Prostate gland (tissue), 2 donors: ENCODE measurements at regions not wholly inside any gene's neighbourhood (a gene's known extent, or its start where the extent isn't known, plus 50 kb on each side); places are given as distances from the start of the nearest gene placed in this dataset.

ENCODE experiments used
- DNase-seq: peaks from one replicate; pipeline ENCODE4 v3.0.0-alpha.2; 2019; ENCODE audit warnings: low spot score
- H3K27ac ChIP-seq, 2 donors: fragments of 200-600 bp; sonication (generic); 2 replicates each; pipeline ENCODE4 v1.5.1; 2017 to 2019
- H3K27me3 ChIP-seq: fragments of 200-600 bp; sonication (generic); replicated peaks from 2 replicates; pipeline ENCODE4 v1.5.1; 2019; ENCODE audit not compliant: insufficient read depth
- H3K36me3 ChIP-seq, 2 donors: fragments of 200-600 bp; sonication (generic); 1 replicate in 1 of 2; 2 replicates in 1 of 2; pipeline versions ENCODE4 v1.5.1 to v1.8.1; 2017 to 2019
- H3K4me1 ChIP-seq: fragments of 200-600 bp; sonication (generic); replicated peaks from 2 replicates; pipeline ENCODE4 v1.5.1; 2019
- H3K4me3 ChIP-seq, 2 donors: fragments of 200-600 bp; sonication (generic); 2 replicates each; pipeline ENCODE4 v1.5.1; 2017 to 2019
- H3K9me3 ChIP-seq: fragments of 200-600 bp; sonication (generic); 2 replicates; pipeline ENCODE4 v1.5.1; 2017
- POLR2A ChIP-seq: fragments of 450-650 bp; IDR thresholded peaks from one replicate; pipeline ENCODE4 v1.6.1; 2016; ENCODE audit warnings: antibody characterized with exemption, mild to moderate bottlenecking
- POLR2AphosphoS5 ChIP-seq: sonication (generic); formaldehyde crosslinking; IDR thresholded peaks from one replicate; pipeline ENCODE4 v1.6.1; 2017; ENCODE audit warnings: antibody characterized with exemption
- WGBS: methylation state at CpG from one replicate; pipeline ENCODE4 v1.1.5; 2018; 5-methylcytosine and 5-hydroxymethylcytosine counted together
- intact Hi-C: fragments of 100-400 bp; cut with DNase I; formaldehyde crosslinking; loops from one replicate; pipeline ENCODE4 v1.14.2; 2022
- TF ChIP-seq, protein P1 (sequence below), 4 experiments: fragments of 200-600 bp in 2 of 4; fragments of 450-650 bp in 2 of 4; sonication (generic) in 2 of 4; IDR thresholded peaks; 1 replicate in 3 of 4; 2 replicates in 1 of 4; pipeline ENCODE4 v1.5.1; 2016 to 2019; ENCODE audit warnings: antibody characterized with exemption in 4 of 4, mild to moderate bottlenecking in 2 of 4, moderate library complexity in 2 of 4

DNA sequence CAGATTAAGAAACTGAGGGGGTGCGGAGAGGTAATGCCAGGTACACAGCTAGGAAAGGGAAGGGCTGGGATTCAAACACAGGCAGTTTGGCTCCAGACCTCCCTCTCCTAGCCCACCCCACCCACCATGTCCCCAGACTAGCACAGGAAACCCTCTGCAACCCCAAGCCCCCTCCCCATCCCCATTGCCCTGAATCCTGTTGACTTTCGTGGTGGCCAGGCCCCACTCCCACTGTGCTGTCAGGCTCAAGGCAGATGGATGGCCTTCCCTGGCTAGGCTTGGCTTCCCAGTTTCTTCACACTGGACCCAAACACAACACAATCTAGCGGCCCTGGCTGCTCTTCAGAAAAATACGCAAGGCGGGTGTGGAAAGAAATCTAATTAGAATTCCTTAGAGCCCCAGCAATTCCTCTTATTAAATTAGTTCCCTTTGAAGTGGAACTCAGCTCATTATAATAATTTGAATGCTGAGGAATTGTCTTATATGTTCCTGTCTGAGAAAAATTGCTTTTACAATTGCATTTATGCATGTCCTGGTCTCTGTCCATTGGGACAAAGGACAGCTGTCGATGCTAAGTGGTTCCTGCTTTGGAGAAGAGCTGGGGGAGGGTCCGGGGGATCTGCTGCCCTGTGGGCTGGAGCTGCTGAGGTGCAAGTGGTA is 97.4 kb downstream of the SYF2 start:
- intact Hi-C loops = no loop called here
- H3K4me1 ChIP-seq = no peaks in the 10 kb centered on the region
- no peak for DNase-seq
- H3K27me3 ChIP-seq = no peaks in the 10 kb centered on the region
- H3K4me3 ChIP-seq = no peak overlapping the region
- no peaks in the 10 kb centered on the region for H3K36me3 ChIP-seq
- no peak for TF ChIP-seq POLR2A
- TF ChIP-seq POLR2AphosphoS5 = no peak
- TF ChIP-seq, protein P1, sequence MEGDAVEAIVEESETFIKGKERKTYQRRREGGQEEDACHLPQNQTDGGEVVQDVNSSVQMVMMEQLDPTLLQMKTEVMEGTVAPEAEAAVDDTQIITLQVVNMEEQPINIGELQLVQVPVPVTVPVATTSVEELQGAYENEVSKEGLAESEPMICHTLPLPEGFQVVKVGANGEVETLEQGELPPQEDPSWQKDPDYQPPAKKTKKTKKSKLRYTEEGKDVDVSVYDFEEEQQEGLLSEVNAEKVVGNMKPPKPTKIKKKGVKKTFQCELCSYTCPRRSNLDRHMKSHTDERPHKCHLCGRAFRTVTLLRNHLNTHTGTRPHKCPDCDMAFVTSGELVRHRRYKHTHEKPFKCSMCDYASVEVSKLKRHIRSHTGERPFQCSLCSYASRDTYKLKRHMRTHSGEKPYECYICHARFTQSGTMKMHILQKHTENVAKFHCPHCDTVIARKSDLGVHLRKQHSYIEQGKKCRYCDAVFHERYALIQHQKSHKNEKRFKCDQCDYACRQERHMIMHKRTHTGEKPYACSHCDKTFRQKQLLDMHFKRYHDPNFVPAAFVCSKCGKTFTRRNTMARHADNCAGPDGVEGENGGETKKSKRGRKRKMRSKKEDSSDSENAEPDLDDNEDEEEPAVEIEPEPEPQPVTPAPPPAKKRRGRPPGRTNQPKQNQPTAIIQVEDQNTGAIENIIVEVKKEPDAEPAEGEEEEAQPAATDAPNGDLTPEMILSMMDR (IDR thresholded peaks at IDR 0.05) = no peak
- no peaks in the 10 kb centered on the region for H3K9me3 ChIP-seq
- WGBS = 73% methylated on average over 7 of the region's 7 CpGs
- no peak overlapping the region for H3K27ac ChIP-seq

DNA sequence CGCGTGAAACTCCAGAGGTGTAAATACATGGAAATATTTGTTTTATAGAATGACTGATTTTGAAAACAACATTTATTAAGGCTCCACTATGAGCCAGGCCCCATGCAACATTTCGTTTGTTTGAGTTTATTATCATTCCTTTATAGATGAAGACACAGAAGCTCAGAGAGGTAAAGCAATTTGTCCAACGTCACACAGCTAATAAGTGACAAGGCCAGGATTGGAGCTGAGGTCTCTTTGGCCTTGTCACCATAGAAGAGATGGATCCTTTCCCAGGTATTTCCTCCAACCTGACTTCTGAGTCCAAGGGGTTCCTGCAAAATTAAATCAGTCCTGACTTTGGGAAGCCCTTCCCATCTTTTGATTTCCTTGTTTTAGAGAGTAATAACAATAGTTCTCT is 98.0 kb downstream of the SYF2 start:
- TF ChIP-seq POLR2A (no peak), POLR2AphosphoS5 (no peak)
- TF ChIP-seq, protein P1 (IDR thresholded peaks at IDR 0.05) = no peak
- no peaks in the 10 kb centered on the region for H3K36me3 ChIP-seq
- no peaks in the 10 kb centered on the region for H3K4me1 ChIP-seq
- H3K27ac ChIP-seq = no peak overlapping the region
- no peak for DNase-seq
- H3K4me3 ChIP-seq = no peak overlapping the region
- H3K9me3 ChIP-seq = no peaks in the 10 kb centered on the region
- no peaks in the 10 kb centered on the region for H3K27me3 ChIP-seq
- 84% methylated on average over 4 of the region's 4 CpGs for WGBS
- intact Hi-C loops = no loop called here

DNA sequence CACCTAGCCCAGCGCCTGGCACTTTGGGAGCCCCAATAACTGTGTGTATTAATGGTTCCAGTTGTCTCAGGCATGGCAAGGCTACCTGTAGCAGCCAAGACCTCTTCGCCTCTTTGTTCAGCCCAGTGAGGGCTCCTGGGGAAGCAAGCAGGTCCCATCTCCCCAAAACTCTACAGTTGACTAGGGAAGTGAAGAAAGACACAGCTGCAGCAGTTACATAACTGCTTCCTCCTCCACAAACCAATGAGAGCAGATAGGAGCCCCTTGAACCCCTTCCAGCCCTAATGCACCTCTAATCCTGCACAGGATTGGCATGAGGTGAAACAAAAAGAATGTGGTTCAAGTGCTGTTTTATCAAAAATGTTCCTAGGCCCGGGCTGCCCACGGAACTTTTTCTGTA is 100.5 kb downstream of the SYF2 start:
- H3K9me3 ChIP-seq = no peaks in the 10 kb centered on the region
- H3K4me1 ChIP-seq = no peaks in the 10 kb centered on the region
- no peaks in the 10 kb centered on the region for H3K27me3 ChIP-seq
- 80% methylated on average over 4 of the region's 4 CpGs for WGBS
- DNase-seq = no peak
- H3K27ac ChIP-seq = no peak overlapping the region
- intact Hi-C loops = no loop called here
- no peaks in the 10 kb centered on the region for H3K36me3 ChIP-seq
- no peak overlapping the region for H3K4me3 ChIP-seq
- TF ChIP-seq POLR2AphosphoS5 = no peak
- no peak for TF ChIP-seq POLR2A
- TF ChIP-seq, protein P1 (IDR thresholded peaks at IDR 0.05) = no peak

DNA sequence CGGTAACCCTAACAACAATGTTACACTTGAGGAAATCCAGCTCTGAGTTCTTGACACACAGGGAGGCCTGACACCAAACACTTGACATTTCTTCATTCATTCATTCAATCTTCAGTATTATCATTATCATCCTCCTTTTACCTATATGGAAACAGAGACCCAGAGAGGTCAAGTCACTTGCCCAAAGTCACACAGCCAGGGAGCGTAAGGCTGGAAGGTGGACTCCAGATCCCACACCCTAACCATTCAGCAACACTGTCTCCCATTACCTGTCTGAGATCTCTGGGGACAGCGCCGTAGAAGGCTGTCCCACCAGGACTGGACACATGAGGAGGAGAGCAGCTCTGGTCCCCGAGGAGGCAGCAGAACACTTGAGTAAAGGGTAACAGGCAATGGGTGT is 101.4 kb downstream of the SYF2 start:
- intact Hi-C loops = no loop called here
- DNase-seq = no peak
- H3K4me1 ChIP-seq = no peaks in the 10 kb centered on the region
- WGBS = 83% methylated on average over 5 of the region's 5 CpGs
- TF ChIP-seq POLR2AphosphoS5 (no peak), POLR2A (no peak)
- TF ChIP-seq, protein P1 (IDR thresholded peaks at IDR 0.05) = no peak
- no peaks in the 10 kb centered on the region for H3K36me3 ChIP-seq
- H3K4me3 ChIP-seq = no peak overlapping the region
- no peaks in the 10 kb centered on the region for H3K27me3 ChIP-seq
- no peak overlapping the region for H3K27ac ChIP-seq
- H3K9me3 ChIP-seq = no peaks in the 10 kb centered on the region

DNA sequence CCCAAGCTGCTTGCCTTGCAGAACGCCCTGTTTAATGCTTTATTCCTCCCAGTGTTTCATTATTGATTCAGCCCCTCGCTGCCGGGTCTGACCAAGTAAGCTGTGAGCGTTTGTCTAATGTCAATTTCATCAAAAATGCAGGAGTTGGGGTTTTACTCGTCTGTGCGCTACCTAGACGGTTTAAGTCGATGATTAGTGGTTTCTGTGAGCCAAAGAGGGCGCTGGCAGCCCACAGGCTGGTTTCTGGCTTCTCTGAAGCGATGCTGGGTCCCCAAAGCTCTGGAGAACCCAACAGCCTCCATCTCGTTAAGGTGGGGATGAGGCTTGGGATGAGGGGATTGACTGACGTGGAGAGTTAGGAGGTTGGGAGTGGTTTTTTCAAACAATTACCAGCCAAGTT is 102.9 kb downstream of the SYF2 start:
- no peak overlapping the region for H3K27ac ChIP-seq
- no peaks in the 10 kb centered on the region for H3K36me3 ChIP-seq
- intact Hi-C loops = no loop called here
- 84% methylated on average over 12 of the region's 12 CpGs for WGBS
- H3K4me1 ChIP-seq = no peaks in the 10 kb centered on the region
- H3K4me3 ChIP-seq = no peak overlapping the region
- no peaks in the 10 kb centered on the region for H3K27me3 ChIP-seq
- TF ChIP-seq, protein P1 (IDR thresholded peaks at IDR 0.05) = no peak
- no peak for DNase-seq
- no peaks in the 10 kb centered on the region for H3K9me3 ChIP-seq
